ENCODE measurements at regions not wholly inside any gene's neighbourhood (a gene's known extent, or its start where the extent isn't known, plus 50 kb on each side); places are given as distances from the start of the nearest gene placed in this dataset.

DNA sequence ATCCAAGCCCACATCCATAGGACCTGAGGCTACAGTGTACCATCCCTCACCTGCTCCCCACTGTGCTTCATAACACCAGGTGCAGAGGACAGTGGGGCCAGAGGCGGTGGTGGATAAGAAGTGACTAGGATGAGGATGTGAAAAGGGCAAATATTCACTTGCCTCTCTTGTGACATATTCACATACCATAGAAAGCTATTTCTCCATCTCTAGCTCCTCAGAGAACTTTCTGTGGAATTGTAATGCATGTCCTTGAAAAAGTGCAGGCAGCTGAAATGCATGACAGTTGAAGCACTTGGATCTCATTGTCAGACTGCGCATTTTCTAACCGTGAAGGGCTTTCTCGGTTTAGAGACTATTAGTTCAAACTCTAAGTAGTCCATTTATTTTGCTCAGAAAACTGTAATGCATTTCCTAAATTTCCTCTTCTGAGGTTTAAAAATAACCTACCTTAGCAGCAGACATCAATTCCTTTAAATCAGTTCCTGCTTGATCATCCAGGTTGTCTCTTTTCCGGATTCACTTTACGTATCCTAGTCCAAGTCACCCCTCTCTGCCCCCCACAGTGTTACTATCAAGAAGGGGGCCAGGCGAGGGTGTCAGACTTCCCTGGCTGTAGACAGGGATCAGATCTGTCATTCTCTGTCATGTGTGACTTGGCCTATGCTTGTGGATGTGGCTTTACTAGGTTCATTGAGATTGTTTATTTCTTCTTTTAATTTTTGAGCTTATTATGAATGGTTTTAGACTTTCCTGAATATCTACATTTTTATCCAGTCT lies 984.0 kb upstream of the TMEM132C start:
- intact Hi-C loops (cut with micrococcal nuclease): no loop called here
- Histone ChIP-seq H3K27ac (ENCODE audit: low read length) (no peak overlapping the region), H3K36me3 (ENCODE audit: control insufficient read depth, insufficient read depth, low read length) (no peaks in the 10 kb centered on the region), H3K4me1 (ENCODE audit: control insufficient read depth, insufficient read depth, low read length) (no peaks in the 10 kb centered on the region), H3K27me3 (ENCODE audit: control insufficient read depth, insufficient read depth, low read length) (no peaks in the 10 kb centered on the region), H3K4me3 (ENCODE audit: low read length) (no peak overlapping the region), H3K9me3 (ENCODE audit: control insufficient read depth, insufficient read depth, low read length) (no peaks in the 10 kb centered on the region)
- WGBS (ENCODE audit: insufficient coverage): 83% methylated on average over 6 of the region's 7 CpGs
- ATAC-seq (no peak), DNase-seq (no peak)
- no peaks in the 10 kb centered on the region for H3K36me3 Mint-ChIP-seq
- no peaks in the 10 kb centered on the region for H3K9me3 Mint-ChIP-seq
- peaks cover under 1 to 7% of the 10 kb centered on the region in 2 donors for H3K4me1 Mint-ChIP-seq
- TF ChIP-seq, protein P1, sequence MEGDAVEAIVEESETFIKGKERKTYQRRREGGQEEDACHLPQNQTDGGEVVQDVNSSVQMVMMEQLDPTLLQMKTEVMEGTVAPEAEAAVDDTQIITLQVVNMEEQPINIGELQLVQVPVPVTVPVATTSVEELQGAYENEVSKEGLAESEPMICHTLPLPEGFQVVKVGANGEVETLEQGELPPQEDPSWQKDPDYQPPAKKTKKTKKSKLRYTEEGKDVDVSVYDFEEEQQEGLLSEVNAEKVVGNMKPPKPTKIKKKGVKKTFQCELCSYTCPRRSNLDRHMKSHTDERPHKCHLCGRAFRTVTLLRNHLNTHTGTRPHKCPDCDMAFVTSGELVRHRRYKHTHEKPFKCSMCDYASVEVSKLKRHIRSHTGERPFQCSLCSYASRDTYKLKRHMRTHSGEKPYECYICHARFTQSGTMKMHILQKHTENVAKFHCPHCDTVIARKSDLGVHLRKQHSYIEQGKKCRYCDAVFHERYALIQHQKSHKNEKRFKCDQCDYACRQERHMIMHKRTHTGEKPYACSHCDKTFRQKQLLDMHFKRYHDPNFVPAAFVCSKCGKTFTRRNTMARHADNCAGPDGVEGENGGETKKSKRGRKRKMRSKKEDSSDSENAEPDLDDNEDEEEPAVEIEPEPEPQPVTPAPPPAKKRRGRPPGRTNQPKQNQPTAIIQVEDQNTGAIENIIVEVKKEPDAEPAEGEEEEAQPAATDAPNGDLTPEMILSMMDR (IDR thresholded peaks at IDR 0.05): no peak
- H3K27ac Mint-ChIP-seq: no peak overlapping the region
- H3K4me3 Mint-ChIP-seq: no peak overlapping the region
- peaks cover 0 to 2% of the 10 kb centered on the region in 2 donors for H3K27me3 Mint-ChIP-seq (ENCODE audit: low read depth in 2 of 2)

DNA sequence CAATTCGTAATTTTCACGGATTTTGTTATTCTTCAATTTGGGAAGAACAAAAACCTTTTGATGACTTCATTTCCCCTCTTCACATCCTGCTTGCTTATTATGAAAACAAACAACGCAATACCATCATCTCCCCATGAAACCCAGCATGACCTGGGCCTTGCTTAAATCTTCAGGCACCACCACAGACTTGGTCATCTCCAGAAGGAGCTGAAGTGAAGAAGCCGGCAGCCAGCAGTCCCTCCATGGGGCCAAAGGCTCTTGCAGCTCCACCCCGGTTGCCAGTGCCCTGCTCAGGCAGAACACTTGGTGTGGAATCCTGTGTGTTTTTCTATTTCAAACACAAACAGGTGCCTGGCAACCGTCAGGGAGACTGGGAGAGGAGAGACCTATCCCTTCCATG lies 982.9 kb upstream of the TMEM132C start:
- WGBS (ENCODE audit: insufficient coverage): 87% methylated on average over 6 of the region's 6 CpGs
- Histone ChIP-seq H3K9me3 (ENCODE audit: control insufficient read depth, insufficient read depth, low read length) (no peaks in the 10 kb centered on the region), H3K36me3 (ENCODE audit: control insufficient read depth, insufficient read depth, low read length) (no peaks in the 10 kb centered on the region), H3K4me3 (ENCODE audit: low read length) (no peak overlapping the region), H3K27ac (ENCODE audit: low read length) (no peak overlapping the region), H3K4me1 (ENCODE audit: control insufficient read depth, insufficient read depth, low read length) (no peaks in the 10 kb centered on the region), H3K27me3 (ENCODE audit: control insufficient read depth, insufficient read depth, low read length) (no peaks in the 10 kb centered on the region)
- peaks cover 0 to 2% of the 10 kb centered on the region in 2 donors for H3K27me3 Mint-ChIP-seq (ENCODE audit: low read depth in 2 of 2)
- H3K4me3 Mint-ChIP-seq: no peak overlapping the region
- H3K36me3 Mint-ChIP-seq: no peaks in the 10 kb centered on the region
- DNase-seq: no peak
- ATAC-seq: no peak
- H3K4me1 Mint-ChIP-seq: peaks cover 0 to 7% of the 10 kb centered on the region in 2 donors
- TF ChIP-seq, protein P1 (IDR thresholded peaks at IDR 0.05): no peak
- intact Hi-C loops (cut with micrococcal nuclease): no loop called here
- no peak overlapping the region for H3K27ac Mint-ChIP-seq
- no peaks in the 10 kb centered on the region for H3K9me3 Mint-ChIP-seq

DNA sequence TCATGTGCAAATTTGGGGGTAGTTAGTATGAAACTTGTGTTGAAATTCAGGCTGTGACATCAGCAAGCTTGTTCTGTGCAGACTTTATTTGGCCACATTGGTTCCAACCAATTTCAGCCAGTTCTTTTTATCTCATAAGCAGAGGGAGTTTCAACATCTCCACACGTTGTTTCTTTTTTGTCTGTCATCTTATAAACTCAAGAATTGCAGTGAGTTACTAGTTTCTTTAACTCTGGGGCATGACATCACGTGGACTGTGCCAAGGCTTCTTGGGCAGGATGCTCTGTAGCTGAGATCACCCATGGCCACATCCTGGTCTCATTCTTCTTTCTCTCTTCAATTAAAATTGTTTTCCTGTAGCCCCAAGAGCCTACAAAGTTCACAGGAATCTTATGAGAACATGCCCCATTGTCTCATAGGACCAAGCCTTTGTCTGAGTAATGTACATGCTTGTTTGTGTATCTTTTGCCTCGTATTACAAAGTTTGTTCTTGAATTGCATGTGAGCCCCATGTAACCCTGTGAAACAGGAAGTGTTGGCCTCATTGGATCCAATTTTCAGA lies 982.0 kb upstream of the TMEM132C start:
- no peaks in the 10 kb centered on the region for H3K4me1 ChIP-seq (ENCODE audit: control insufficient read depth, insufficient read depth, low read length)
- Mint-ChIP-seq H3K36me3 (no peaks in the 10 kb centered on the region), H3K4me3 (no peak overlapping the region), H3K4me1 (peaks cover 0 to 7% of the 10 kb centered on the region in 2 donors), H3K27me3 (ENCODE audit: low read depth in 2 of 2) (peaks cover 0 to 2% of the 10 kb centered on the region in 2 donors), H3K9me3 (no peaks in the 10 kb centered on the region), H3K27ac (no peak overlapping the region)
- no peak overlapping the region for H3K27ac ChIP-seq (ENCODE audit: low read length)
- H3K27me3 ChIP-seq (ENCODE audit: control insufficient read depth, insufficient read depth, low read length): no peaks in the 10 kb centered on the region
- H3K9me3 ChIP-seq (ENCODE audit: control insufficient read depth, insufficient read depth, low read length): no peaks in the 10 kb centered on the region
- ATAC-seq (no peak), DNase-seq (no peak)
- no peaks in the 10 kb centered on the region for H3K36me3 ChIP-seq (ENCODE audit: control insufficient read depth, insufficient read depth, low read length)
- no peak overlapping the region for H3K4me3 ChIP-seq (ENCODE audit: low read length)
- TF ChIP-seq, protein P1 (IDR thresholded peaks at IDR 0.05): no peak
- intact Hi-C loops (cut with micrococcal nuclease): no loop called here
- WGBS (ENCODE audit: insufficient coverage): 70% methylated on average over 3 of the region's 3 CpGs

Data from natural killer cell (primary cell).